Endodermal cell (in vitro differentiated cells): ENCODE measurements at regions not wholly inside any gene's neighbourhood (a gene's known extent, or its start where the extent isn't known, plus 50 kb on each side); places are given as distances from the start of the nearest gene placed in this dataset.

Experiments
- DNase-seq: peaks from one replicate; pipeline ENCODE4 v3.0.0-alpha.2; 2017
- H3K27ac ChIP-seq: 2 replicates; pipeline ENCODE4 v1.5.1; 2013; ENCODE audit warnings: mild to moderate bottlenecking, low read depth, low read length, moderate library complexity
- H3K27me3 ChIP-seq: 2 replicates; pipeline ENCODE4 v1.6.1; 2013; ENCODE audit warnings: mild to moderate bottlenecking, low read length, moderate library complexity; ENCODE audit not compliant: insufficient read depth, control insufficient read depth, poor library complexity, severe bottlenecking
- H3K36me3 ChIP-seq: 2 replicates; pipeline ENCODE4 v1.7.0; 2013; ENCODE audit warnings: mild to moderate bottlenecking, low read length, moderate library complexity; ENCODE audit not compliant: control insufficient read depth, insufficient read depth
- H3K4me1 ChIP-seq: one replicate; pipeline ENCODE4 v1.7.0; 2013; ENCODE audit warnings: low read length; ENCODE audit not compliant: control insufficient read depth, insufficient read depth
- H3K4me3 ChIP-seq: 2 replicates; pipeline ENCODE4 v1.5.1; 2013; ENCODE audit warnings: mild to moderate bottlenecking, low read length, moderate library complexity
- H3K9ac ChIP-seq: 2 replicates; pipeline ENCODE4 v1.6.1; 2013; ENCODE audit warnings: mild to moderate bottlenecking, low read length, moderate library complexity; ENCODE audit not compliant: poor library complexity, severe bottlenecking; ENCODE audit errors: extremely low read depth
- H3K9me3 ChIP-seq: 2 replicates; pipeline ENCODE4 v1.6.1; 2013; ENCODE audit warnings: mild to moderate bottlenecking, low read length, moderate library complexity; ENCODE audit not compliant: control insufficient read depth
- H3K27ac Mint-ChIP-seq: 2 replicates; pipeline ENCODE4 v1.8.0; 2020; ENCODE audit warnings: mixed read lengths
- H3K27me3 Mint-ChIP-seq: 2 replicates; pipeline ENCODE4 v1.8.0; 2021; ENCODE audit warnings: mild to moderate bottlenecking, mixed read lengths; ENCODE audit not compliant: insufficient read depth
- H3K36me3 Mint-ChIP-seq: 2 replicates; pipeline ENCODE4 v1.8.0; 2020; ENCODE audit warnings: low read depth, mixed read lengths
- H3K4me1 Mint-ChIP-seq: 2 replicates; pipeline ENCODE4 v1.8.0; 2020; ENCODE audit warnings: mixed read lengths
- H3K4me3 Mint-ChIP-seq: 2 replicates; pipeline ENCODE4 v1.8.0; 2020; ENCODE audit warnings: mild to moderate bottlenecking, moderate library complexity, mixed read lengths
- H3K9me3 Mint-ChIP-seq: 2 replicates; pipeline ENCODE4 v1.8.0; 2020; ENCODE audit warnings: mild to moderate bottlenecking, mixed read lengths
- WGBS, 2 experiments: methylation state at CpG; one replicate each; pipeline versions ENCODE4 v1.1.5 to v1.1.7; 2013; ENCODE audit warnings: missing lambda C conversion rate in 2 of 2, mixed read lengths in 1 of 2; ENCODE audit not compliant: insufficient coverage in 1 of 2, insufficient read length in 1 of 2; 5-methylcytosine and 5-hydroxymethylcytosine counted together
- TF ChIP-seq, protein P1 (sequence below): fragments of 200-600 bp; sonication (generic); conservative IDR thresholded peaks from 2 replicates; pipeline ENCODE4 v1.5.0; 2021; ENCODE audit warnings: antibody characterized with exemption, mild to moderate bottlenecking

DNA sequence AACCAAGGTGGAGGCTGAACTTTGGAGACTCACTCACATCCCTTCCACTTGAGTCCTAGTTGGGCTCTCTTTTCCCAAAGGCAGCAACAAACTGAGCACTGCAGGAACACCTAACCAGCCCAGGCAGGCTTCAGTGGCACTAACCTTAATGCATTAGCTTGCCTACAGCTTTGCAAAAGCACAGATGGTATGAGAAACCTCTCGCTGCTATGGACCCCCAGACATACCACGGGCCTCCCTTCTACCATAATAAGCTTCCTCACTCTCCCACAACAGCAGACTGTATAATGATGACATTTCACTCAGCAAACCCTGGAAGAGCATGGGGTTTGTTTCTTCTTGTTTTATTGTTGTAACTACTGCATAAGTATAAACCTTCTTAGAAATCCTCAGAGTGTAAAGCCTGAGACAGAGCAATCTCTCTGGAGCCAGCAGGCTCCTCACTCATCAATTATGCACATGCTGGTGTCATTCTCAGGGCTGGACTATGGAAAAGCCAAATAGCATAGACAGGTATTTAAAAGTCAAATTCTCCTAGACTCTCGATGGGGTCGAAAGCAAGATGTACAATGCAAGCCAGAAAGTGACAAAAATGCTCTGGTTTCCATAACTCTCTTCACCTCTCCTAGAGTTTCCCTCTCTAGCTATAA is 167.6 kb downstream of the NXPE2 start:
- H3K36me3 Mint-ChIP-seq: no peaks in the 10 kb centered on the region

DNA sequence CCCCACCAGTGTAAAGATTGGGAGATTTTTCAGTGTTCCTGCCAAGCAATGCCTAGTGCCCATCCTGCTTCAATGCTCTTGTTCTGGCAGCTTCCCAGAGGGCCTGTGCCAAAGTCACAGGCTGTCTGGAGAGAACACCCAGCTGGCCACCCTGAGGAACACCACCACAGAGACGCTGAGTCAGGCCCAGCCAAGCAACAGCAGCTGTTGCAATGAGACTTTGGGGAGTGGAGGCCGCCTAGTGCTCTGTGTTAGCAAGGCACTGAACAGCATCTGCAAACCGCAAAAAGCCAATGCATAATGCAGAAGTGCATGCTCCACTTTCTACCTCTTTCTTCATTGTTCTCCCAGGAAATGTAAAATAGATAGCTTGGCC is 168.1 kb downstream of the NXPE2 start:
- Mint-ChIP-seq H3K9me3 (peaks cover 7% of the 10 kb centered on the region), H3K27me3 (peaks cover 3% of the 10 kb centered on the region), H3K36me3 (no peaks in the 10 kb centered on the region), H3K4me3 (no peak overlapping the region), H3K27ac (no peak overlapping the region), H3K4me1 (peaks cover 16% of the 10 kb centered on the region)
- 83 to 85% methylated on average over 3 of the region's 3 CpGs for WGBS, 2 experiments
- Histone ChIP-seq H3K4me3 (no peak overlapping the region), H3K4me1 (no peaks in the 10 kb centered on the region), H3K9ac (no peak overlapping the region), H3K27ac (no peak overlapping the region), H3K36me3 (no peaks in the 10 kb centered on the region), H3K9me3 (no peaks in the 10 kb centered on the region), H3K27me3 (no peaks in the 10 kb centered on the region)
- DNase-seq: peak; percentile 79
- TF ChIP-seq, protein P1, sequence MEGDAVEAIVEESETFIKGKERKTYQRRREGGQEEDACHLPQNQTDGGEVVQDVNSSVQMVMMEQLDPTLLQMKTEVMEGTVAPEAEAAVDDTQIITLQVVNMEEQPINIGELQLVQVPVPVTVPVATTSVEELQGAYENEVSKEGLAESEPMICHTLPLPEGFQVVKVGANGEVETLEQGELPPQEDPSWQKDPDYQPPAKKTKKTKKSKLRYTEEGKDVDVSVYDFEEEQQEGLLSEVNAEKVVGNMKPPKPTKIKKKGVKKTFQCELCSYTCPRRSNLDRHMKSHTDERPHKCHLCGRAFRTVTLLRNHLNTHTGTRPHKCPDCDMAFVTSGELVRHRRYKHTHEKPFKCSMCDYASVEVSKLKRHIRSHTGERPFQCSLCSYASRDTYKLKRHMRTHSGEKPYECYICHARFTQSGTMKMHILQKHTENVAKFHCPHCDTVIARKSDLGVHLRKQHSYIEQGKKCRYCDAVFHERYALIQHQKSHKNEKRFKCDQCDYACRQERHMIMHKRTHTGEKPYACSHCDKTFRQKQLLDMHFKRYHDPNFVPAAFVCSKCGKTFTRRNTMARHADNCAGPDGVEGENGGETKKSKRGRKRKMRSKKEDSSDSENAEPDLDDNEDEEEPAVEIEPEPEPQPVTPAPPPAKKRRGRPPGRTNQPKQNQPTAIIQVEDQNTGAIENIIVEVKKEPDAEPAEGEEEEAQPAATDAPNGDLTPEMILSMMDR: peak; percentile 51

More for the DNA sequence above, 167.6 kb downstream of the NXPE2 start:
- no peak overlapping the region for H3K4me3 ChIP-seq
- peaks cover 3% of the 10 kb centered on the region for H3K27me3 Mint-ChIP-seq
- TF ChIP-seq, protein P1: no peak
- peak overlapping the region; percentile 32 for H3K27ac ChIP-seq
- no peak overlapping the region for H3K27ac Mint-ChIP-seq
- no peak overlapping the region for H3K9ac ChIP-seq
- no peaks in the 10 kb centered on the region for H3K4me1 ChIP-seq
- H3K36me3 ChIP-seq: no peaks in the 10 kb centered on the region
- no peaks in the 10 kb centered on the region for H3K27me3 ChIP-seq
- WGBS, 2 experiments: 87% methylated on average over 4 of the region's 4 CpGs; no CpG with 5 or more reads in 1 of the 2 experiments
- peaks cover 16% of the 10 kb centered on the region for H3K4me1 Mint-ChIP-seq
- no peaks in the 10 kb centered on the region for H3K9me3 ChIP-seq
- DNase-seq: no peak
- H3K4me3 Mint-ChIP-seq: no peak overlapping the region
- peaks cover 7% of the 10 kb centered on the region for H3K9me3 Mint-ChIP-seq

DNA sequence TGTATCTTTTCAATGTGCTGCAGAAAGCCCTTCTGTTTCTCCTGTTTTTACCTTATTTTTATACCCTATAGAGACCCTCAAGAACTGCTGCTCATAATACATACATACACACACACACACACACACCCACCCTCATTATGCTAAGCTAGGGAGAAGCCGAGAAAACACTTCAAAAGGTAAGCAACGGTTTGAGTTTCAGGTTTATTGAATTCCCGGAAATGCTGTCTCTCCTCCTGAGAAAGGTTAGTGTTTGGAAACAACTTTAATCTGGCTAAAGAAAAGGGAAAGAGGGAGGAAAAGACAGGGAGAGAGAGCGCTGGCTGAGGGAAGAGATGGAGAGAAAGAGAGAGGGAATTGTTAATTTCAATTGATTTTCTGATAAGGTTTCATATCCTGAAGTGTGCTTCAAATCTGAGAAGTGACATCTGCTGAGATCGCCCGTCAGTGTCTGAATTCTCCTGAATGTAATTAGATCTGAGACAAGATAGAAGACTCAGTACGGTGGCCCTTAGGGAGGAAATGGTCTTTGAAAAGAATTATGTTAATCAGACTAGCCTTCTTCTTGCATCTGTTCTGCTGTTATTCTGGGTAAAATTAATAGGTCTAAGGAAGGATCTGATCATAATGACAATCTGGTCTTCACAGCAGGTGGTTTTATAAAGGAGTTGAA is 169.1 kb downstream of the NXPE2 start:
- TF ChIP-seq, protein P1: no peak
- Histone ChIP-seq H3K4me1 (no peaks in the 10 kb centered on the region), H3K27ac (peak overlapping the region; percentile 74), H3K4me3 (no peak overlapping the region), H3K36me3 (no peaks in the 10 kb centered on the region), H3K27me3 (no peaks in the 10 kb centered on the region), H3K9ac (no peak overlapping the region), H3K9me3 (no peaks in the 10 kb centered on the region)
- H3K9me3 Mint-ChIP-seq: peaks cover 5% of the 10 kb centered on the region
- no peak overlapping the region for H3K27ac Mint-ChIP-seq
- no peak for DNase-seq
- peaks cover 9% of the 10 kb centered on the region for H3K27me3 Mint-ChIP-seq
- peaks cover 15% of the 10 kb centered on the region for H3K4me1 Mint-ChIP-seq
- WGBS, 2 experiments: 59 to 68% methylated on average over 5 to 7 of the region's 7 CpGs
- no peaks in the 10 kb centered on the region for H3K36me3 Mint-ChIP-seq
- no peak overlapping the region for H3K4me3 Mint-ChIP-seq
